HG03139 (cell line): ENCODE measurements at regions not wholly inside any gene's neighbourhood (a gene's known extent, or its start where the extent isn't known, plus 50 kb on each side); places are given as distances from the start of the nearest gene placed in this dataset.

Experiments used
- ATAC-seq: cut with Tn5 transposase; IDR thresholded peaks from one replicate; pipeline ENCODE4 v1.9.1; 2021; ENCODE audit not compliant: unreplicated experiment

- no peak for ATAC-seq
These were observed 94.6 kb downstream of the BANF2 start for GRCh38 chr20:17794400-17794799.

- no peak for ATAC-seq
These were observed 94.2 kb downstream of the BANF2 start for GRCh38 chr20:17793986-17794385.

- no peak for ATAC-seq
These were observed 90.5 kb downstream of the BANF2 start for GRCh38 chr20:17790296-17790695.

GRCh38 chr20:17787816-17788215, 88.0 kb downstream of the BANF2 start:
- ATAC-seq: no peak

- no peak for ATAC-seq
These were observed 86.5 kb downstream of the BANF2 start for GRCh38 chr20:17786221-17786718.
